Uterus (tissue), 2 donors: ENCODE measurements at regions not wholly inside any gene's neighbourhood (a gene's known extent, or its start where the extent isn't known, plus 50 kb on each side); places are given as distances from the start of the nearest gene placed in this dataset.

Experiments used
- CTCF ChIP-seq, 4 experiments: fragments of 200-600 bp in 2 of 4; fragments of 450-650 bp in 2 of 4; sonication (generic) in 2 of 4; IDR thresholded peaks; one replicate each; pipeline ENCODE4 v1.5.1; 2016 to 2019; ENCODE audit warnings: antibody characterized with exemption in 4 of 4, mild to moderate bottlenecking in 2 of 4, moderate library complexity in 1 of 4
- POLR2A ChIP-seq, 2 donors: fragments of 450-650 bp; IDR thresholded peaks; one replicate each; pipeline ENCODE4 v1.6.1; 2016; ENCODE audit warnings: antibody characterized with exemption in 2 of 2, mild to moderate bottlenecking in 1 of 2, moderate library complexity in 1 of 2

DNA sequence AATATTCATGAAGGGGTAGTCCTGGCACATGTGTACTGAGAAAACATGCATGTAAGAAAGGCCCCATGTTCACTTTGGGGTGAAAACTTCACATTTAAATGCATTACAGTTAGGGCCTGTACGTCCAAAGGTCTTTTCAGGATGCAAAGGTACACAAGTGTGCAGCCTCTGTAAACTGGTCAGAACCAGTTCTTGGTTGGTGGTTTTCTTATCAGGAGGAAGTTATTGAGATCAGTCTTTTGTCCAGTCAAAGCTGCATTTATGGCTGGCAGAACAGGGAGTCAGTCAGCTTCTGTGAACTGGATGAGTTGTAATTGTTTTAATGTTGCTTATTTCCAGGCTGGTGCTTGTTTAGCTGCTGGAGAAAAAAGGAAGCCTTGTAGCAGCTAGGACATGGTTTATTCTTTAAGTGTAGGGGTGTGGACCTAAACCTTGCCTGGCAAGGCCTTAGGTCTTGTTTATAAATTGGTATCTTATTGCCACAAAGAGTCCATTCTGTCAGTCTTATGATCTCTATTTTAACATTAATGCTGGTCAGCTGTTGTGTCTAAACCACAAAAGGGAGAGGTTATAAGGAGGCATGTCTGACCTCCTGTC lies 1906.6 kb upstream of the TENM3 start:
- TF ChIP-seq CTCF (IDR thresholded peaks at IDR 0.05) (no peak), POLR2A (IDR thresholded peaks at IDR 0.05) (no peak)
